ENCODE measurements at regions not wholly inside any gene's neighbourhood (a gene's known extent, or its start where the extent isn't known, plus 50 kb on each side); places are given as distances from the start of the nearest gene placed in this dataset.
"Not testable (repeated sequence)": the region's sequence is repeated elsewhere in the genome, so short reads cannot be mapped to it uniquely, and the experiment has no call there.

GRCh38 chr18:52220062-52220591 is 119.9 kb upstream of the DCC start:
- DNase-seq (ENCODE audit: low read depth in 4 of 4, low spot score in 3 of 4) = no peak

DNA sequence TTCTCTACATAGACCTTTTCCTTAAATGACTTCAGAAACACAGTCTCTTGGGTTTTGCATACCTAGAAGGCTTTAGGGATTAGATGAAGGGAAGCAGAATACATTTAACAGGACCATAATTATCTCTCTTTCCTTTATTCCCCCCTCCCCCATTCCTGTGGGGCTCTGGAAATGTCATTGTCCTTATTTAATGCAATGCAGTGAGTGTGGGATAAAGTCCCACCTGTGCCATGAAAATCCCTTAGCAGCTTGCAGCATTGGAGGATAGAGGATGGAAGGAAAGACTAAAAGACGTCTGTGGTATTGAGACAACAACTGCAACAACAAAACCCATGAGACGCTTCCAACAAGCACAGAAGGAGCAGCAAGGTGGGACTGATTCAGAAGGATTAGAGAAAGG is 117.8 kb upstream of the DCC start:
- DNase-seq (ENCODE audit: low read depth in 4 of 4, low spot score in 3 of 4) = no peak

- DNase-seq (ENCODE audit: low read depth in 4 of 4, low spot score in 3 of 4) = no peak
Measured at GRCh38 chr18:52227536-52227935, 112.5 kb upstream of the DCC start.

DNA sequence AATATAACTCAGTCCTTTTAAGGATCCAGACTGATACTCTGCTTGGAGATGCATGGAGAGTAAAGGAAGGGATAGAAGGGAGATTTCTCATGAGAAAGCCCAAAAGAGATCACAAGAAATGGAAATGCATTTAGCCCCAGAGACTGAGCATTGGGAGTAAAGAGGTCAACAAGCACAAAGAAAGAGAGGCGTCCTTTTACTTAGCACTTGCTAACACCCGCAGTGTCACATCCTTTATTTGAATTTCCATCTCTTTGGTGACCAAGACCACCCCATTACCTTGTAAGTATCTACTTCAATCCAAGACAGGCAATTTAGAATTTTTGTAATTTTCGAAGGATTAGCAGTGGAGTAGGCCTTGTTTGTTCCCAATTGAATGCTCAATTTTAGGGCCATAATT is 111.8 kb upstream of the DCC start:
- no peak for DNase-seq (ENCODE audit: low read depth in 4 of 4, low spot score in 3 of 4)

DNA sequence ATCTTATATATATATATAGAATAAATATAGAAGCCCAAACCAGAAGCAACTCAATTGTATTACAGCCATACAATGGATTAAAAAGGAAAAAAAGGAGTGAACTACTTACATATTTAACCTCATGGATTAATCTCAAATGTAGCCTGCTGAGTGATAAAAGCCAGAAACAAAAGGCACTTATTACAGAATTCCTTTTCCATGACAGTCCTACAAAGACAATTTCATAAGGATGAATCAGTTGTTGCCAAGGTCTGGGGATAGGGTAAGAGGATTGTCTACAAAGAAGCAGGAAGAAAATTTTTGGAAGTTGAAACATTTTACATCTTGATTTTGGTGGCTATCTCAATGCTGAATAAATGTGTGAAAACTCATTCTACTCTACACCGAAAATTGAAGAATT is 103.9 kb upstream of the DCC start:
- DNase-seq (ENCODE audit: low read depth in 4 of 4, low spot score in 3 of 4) = no peak

- no peak for DNase-seq (ENCODE audit: low read depth in 4 of 4, low spot score in 3 of 4)
Measured at GRCh38 chr18:52237551-52237950, 102.4 kb upstream of the DCC start.

DNA sequence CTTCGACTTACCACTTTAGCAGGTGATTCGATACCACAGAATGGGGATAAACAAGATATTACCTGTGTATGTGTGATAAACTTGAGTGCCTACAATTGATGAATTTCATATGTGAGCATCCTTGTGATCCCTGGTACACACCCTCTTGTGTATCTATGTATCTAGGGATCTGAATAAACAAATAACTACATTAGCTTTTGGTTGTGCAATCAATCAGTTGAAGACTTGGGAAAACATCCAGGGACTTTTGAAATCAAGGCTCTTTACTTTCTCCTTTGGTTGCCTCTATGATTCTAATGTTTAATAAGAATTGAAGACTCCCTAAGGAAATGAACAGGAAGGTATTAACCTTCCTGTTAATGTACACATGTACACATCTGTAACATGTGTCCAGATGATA is 97.3 kb upstream of the DCC start:
- no peak for DNase-seq (ENCODE audit: low read depth in 4 of 4, low spot score in 3 of 4)

GRCh38 chr18:52244658-52245057 is 95.3 kb upstream of the DCC start:
- DNase-seq (ENCODE audit: low read depth in 4 of 4, low spot score in 3 of 4) = no peak

DNA sequence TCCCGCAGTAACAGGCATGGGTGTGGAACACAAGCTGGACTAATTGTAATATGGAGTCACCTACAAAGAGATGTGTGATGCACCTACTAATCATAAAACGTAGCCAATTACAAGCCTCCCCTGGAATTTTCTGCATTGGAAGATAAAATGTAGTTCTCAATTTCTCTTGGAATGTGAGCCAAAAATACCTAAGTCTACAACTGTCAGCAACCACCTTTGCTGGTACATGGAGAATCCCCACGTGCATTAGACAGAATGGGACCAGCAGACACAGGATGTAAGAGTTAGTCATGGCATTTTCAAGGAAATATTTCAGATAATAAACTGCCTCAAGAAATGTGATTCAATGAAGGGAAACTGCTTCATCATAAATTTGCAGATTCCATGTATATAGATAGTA is 85.6 kb upstream of the DCC start:
- DNase-seq (ENCODE audit: low read depth in 4 of 4, low spot score in 3 of 4) = no peak

DNA sequence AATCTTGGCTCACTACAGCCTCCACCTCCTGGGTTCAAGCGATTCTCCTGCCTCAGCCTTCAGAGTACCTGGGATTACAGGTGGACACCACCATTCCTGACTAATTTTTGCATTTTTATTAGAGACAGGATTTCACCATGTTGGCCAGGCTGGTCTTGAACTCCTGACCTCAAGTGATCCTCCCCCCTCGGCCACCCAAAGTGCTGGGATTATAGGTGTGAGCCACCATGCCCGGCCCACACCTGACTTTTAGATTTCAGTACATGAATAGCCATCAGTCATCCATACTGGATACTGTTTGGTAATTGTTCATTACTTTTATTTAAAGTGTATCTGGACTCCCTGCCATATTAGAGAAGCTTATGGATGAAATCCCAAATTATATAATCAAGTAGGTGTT is 82.6 kb upstream of the DCC start:
- DNase-seq (ENCODE audit: low read depth in 4 of 4, low spot score in 3 of 4) = not testable (repeated sequence)

GRCh38 chr18:52275817-52276216 is 64.2 kb upstream of the DCC start:
- DNase-seq (ENCODE audit: low read depth in 4 of 4, low spot score in 3 of 4) = no peak

- DNase-seq (ENCODE audit: low read depth in 4 of 4, low spot score in 3 of 4) = no peak
Measured at GRCh38 chr18:52277785-52278184, 62.2 kb upstream of the DCC start.

DNA sequence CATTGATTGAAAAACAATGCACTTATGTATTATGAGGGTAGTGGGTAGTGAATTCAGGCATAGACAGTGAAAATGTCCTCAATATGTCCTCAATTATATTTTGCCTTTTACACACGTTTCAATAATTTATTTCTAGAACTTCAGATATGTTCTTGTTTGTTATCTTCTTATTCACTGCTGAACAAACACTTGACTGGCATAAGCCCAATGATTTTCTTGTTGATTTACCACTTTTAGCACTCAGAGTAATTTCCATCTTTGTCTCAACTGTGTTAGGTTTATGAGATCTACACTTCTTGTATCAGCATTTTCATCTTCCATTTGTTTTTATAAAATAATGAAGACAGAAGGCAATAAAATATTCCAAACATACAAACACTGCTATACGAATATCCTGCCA is 61.8 kb upstream of the DCC start:
- DNase-seq (ENCODE audit: low read depth in 4 of 4, low spot score in 3 of 4) = no peak

- DNase-seq (ENCODE audit: low read depth in 4 of 4, low spot score in 3 of 4) = no peak
Measured at GRCh38 chr18:52280702-52281101, 59.3 kb upstream of the DCC start.

DNA sequence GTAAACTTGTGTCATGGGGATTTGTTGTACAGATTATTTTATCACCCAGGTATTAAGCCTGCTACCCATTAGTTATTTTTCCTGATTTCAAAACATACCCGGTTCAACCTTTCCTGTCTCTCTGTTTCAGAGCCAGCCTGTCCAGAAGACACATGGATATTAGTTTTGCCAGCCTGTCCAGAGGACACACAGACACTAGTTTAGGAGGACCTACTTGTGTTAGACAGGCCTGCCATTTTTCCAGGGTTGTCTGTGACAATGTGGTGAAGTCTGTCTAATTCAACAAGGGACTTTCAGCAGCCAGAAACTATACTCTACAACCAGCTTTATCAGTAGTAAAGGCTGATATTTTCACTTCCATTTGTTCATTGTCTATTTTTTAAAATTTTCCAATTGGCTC is 56.1 kb upstream of the DCC start:
- no peak for DNase-seq (ENCODE audit: low read depth in 4 of 4, low spot score in 3 of 4)

DNA sequence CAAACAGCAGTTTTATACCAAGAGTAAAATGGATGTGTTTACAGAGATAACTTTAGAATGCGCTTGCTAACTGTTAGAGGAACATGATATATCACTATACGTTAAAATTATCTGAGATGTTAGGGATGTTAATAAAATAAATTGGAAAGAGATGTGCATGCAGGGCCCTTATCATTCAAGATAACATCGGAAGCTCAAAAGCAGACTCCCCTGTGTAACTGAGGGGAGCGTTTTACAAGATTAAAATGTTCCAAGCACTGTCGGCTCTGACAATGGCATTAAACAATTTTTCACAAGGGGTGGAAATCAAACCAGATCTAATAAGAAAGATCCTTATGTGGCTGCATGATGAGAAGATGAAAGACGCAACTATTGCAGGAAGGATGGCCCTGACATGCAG is 53.3 kb upstream of the DCC start:
- no peak for DNase-seq (ENCODE audit: low read depth in 4 of 4, low spot score in 3 of 4)

DNA sequence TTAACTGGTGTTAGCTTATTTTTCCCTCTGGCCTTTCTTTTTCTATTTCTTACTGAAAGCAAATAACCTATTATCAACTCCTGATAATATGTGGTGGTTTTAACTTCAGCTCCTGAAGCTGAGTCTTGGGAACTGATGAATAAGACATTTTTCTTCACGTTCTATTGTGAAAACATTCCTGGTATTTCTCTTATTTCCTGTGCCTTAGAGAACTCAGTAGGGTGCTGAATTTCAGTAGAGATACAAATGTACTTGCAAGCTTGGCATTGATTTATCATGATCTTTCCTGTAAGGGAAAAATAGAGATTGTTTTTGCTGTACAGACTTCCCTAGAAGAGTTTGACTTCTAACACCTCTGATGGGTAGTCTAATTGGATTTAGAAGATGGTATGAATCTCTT is 52.8 kb upstream of the DCC start:
- DNase-seq (ENCODE audit: low read depth in 4 of 4, low spot score in 3 of 4) = no peak

DNA sequence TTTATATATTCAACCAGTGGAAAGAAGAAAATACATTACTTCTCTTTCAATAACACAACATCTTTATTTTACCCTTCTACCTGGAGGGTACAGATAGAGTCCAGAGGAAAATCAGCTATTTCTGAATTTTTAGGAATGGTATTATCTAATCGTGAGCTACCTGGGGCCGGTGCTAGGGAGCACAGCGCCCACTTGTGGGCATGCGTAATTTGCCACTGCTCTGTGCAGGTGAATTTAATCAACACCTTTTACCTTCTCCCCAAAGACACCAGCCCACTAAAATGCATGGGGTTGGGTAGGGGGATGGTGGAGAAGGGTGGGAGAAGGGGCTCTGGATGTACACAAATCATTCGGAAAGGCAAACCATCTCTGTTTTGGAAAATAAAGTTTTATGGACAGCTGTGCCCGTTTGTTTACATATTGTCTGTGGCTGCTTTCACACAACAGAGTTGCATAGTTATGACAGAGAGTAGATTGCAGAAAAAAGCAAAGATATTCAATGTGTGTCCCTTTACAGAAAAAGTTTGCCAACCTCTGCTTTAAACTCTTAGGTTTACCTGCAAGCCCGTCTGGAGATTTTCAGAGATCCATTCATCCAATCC is 51.5 kb upstream of the DCC start:
- DNase-seq (ENCODE audit: low read depth in 4 of 4, low spot score in 3 of 4) = no peak

DNA sequence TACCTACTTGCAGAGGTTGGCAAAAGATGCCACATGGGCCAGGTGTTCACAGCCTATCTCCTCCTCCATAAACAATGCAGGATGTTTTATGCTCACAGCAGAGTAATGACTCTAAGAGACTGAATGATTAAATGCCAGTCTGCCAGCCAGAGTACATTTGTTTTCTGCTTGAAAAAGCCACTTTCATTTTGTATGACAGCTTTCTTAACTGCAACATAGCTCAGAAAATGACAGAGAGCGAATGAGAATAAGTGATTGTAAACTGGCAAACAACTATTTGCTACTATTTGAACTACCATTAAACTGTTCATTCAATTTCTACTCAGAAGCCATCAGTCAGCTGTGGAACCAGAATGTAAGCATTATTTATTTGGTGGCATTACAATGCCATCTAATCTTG is 50.6 kb upstream of the DCC start:
- no peak for DNase-seq (ENCODE audit: low read depth in 4 of 4, low spot score in 3 of 4)
